ENCODE measurements at regions not wholly inside any gene's neighbourhood (a gene's known extent, or its start where the extent isn't known, plus 50 kb on each side); places are given as distances from the start of the nearest gene placed in this dataset.

DNA sequence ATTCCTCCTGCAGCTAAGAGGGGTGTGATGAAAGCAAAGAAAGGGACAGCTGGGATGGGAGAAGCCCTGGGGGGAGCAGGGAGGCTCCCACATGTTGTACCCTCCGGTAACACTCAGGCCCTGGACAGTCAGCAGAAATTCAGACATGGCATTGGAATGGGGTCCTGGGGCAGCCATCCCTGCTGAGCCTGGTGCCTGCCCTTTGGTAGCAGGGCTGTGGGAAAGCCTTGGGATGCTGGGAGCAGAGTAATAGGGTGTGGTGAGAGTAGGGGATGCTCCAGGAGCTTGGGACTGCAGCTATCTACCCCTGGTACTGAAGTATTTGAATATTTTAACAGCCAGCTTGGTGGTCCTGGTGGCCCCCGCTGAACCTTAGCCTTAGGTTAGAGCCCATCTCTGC, 56.8 kb downstream of the FAM241B start:
- Histone ChIP-seq H3K27ac (no peak overlapping the region), H3K4me3 (ENCODE audit: low read depth, low read length) (no peak overlapping the region), H3K9me3 (ENCODE audit: control insufficient read depth, low read length) (no peaks in the 10 kb centered on the region), H3K79me2 (no peaks in the 10 kb centered on the region), H2AFZ (no peak overlapping the region), H3K36me3 (ENCODE audit: control insufficient read depth, insufficient read depth, low read length) (no peaks in the 10 kb centered on the region), H3K9ac (no peak overlapping the region), H3K4me2 (ENCODE audit: low read length) (no peak overlapping the region), H3K4me1 (no peaks in the 10 kb centered on the region), H3K27me3 (ENCODE audit: control insufficient read depth, insufficient read depth, low read length) (no peaks in the 10 kb centered on the region)
- TF ChIP-seq, protein P1, sequence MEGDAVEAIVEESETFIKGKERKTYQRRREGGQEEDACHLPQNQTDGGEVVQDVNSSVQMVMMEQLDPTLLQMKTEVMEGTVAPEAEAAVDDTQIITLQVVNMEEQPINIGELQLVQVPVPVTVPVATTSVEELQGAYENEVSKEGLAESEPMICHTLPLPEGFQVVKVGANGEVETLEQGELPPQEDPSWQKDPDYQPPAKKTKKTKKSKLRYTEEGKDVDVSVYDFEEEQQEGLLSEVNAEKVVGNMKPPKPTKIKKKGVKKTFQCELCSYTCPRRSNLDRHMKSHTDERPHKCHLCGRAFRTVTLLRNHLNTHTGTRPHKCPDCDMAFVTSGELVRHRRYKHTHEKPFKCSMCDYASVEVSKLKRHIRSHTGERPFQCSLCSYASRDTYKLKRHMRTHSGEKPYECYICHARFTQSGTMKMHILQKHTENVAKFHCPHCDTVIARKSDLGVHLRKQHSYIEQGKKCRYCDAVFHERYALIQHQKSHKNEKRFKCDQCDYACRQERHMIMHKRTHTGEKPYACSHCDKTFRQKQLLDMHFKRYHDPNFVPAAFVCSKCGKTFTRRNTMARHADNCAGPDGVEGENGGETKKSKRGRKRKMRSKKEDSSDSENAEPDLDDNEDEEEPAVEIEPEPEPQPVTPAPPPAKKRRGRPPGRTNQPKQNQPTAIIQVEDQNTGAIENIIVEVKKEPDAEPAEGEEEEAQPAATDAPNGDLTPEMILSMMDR (IDR thresholded peaks at IDR 0.05) = no peak

DNA sequence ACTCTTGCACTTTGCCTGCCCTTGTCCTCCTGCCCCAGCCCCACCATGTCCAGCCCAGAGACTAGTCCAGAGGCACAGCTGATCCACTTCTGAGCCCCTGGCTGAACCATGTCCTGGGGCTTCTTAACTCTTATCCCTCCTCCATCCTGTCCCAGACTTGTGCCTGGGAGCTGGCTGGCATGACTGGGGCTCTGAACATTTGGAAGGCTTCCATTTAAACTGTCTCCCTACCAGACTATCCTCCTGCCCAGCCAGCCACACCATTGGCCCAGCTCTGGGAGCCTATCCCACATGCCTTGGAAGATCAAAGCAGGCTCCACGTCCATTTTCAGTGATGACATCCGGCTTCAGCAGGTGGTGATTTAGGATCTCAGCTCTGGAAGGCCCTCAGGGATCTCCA, 57.4 kb downstream of the FAM241B start:
- Histone ChIP-seq H3K27ac (no peak overlapping the region), H3K9ac (no peak overlapping the region), H3K4me3 (ENCODE audit: low read depth, low read length) (no peak overlapping the region), H3K27me3 (ENCODE audit: control insufficient read depth, insufficient read depth, low read length) (no peaks in the 10 kb centered on the region), H3K9me3 (ENCODE audit: control insufficient read depth, low read length) (no peaks in the 10 kb centered on the region), H3K4me1 (no peaks in the 10 kb centered on the region), H3K4me2 (ENCODE audit: low read length) (no peak overlapping the region), H3K36me3 (ENCODE audit: control insufficient read depth, insufficient read depth, low read length) (no peaks in the 10 kb centered on the region), H2AFZ (no peak overlapping the region), H3K79me2 (no peaks in the 10 kb centered on the region)
- TF ChIP-seq, protein P1 (IDR thresholded peaks at IDR 0.05) = no peak

DNA sequence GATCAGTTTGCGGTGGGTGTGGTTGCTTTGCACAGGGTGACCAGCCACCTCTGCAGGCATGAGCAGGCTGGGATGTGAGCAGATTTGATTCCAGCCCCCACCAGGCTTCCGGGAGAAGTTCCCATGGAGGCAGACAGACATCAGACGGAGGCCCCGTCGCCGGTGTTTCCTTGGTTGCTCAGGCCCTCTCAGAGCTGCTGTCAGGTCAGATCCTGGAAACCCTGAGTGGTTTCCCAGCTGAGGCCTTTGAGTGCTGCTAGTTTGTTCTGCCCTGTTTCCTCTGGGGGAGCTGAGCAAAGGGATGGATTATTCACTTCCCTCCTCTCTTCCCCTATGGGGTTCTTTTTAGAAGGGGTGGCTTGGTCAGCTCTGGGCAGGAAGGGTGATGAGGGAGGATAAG, 62.2 kb downstream of the FAM241B start:
- Histone ChIP-seq H3K79me2 (no peaks in the 10 kb centered on the region), H3K9ac (no peak overlapping the region), H3K36me3 (ENCODE audit: control insufficient read depth, insufficient read depth, low read length) (no peaks in the 10 kb centered on the region), H3K27me3 (ENCODE audit: control insufficient read depth, insufficient read depth, low read length) (no peaks in the 10 kb centered on the region), H2AFZ (no peak overlapping the region), H3K4me3 (ENCODE audit: low read depth, low read length) (no peak overlapping the region), H3K9me3 (ENCODE audit: control insufficient read depth, low read length) (no peaks in the 10 kb centered on the region), H3K4me2 (ENCODE audit: low read length) (no peak overlapping the region), H3K4me1 (no peaks in the 10 kb centered on the region), H3K27ac (no peak overlapping the region)
- TF ChIP-seq, protein P1 (IDR thresholded peaks at IDR 0.05) = no peak

DNA sequence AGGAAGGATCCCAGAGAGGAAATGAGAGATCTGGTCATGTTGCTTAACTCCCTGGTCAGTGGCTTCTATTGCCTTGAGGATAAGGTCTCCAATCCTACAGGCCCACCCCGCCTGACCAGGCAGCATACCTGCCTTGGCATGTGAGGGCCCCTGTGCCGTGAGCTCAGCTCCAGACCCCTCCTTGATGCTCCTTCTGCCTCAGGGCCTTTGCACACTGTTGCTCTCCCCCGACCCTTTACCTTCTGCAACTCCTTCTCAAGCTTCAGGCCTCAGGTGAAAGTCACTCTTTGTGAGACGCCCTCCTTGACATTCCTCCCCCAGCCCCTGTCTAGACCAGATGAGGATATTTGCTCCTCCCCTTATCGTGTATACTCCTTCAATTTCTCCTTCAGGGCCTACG, 62.8 kb downstream of the FAM241B start:
- Histone ChIP-seq H3K4me2 (ENCODE audit: low read length) (no peak overlapping the region), H3K79me2 (no peaks in the 10 kb centered on the region), H2AFZ (no peak overlapping the region), H3K27ac (no peak overlapping the region), H3K4me1 (no peaks in the 10 kb centered on the region), H3K9me3 (ENCODE audit: control insufficient read depth, low read length) (no peaks in the 10 kb centered on the region), H3K27me3 (ENCODE audit: control insufficient read depth, insufficient read depth, low read length) (no peaks in the 10 kb centered on the region), H3K9ac (no peak overlapping the region), H3K4me3 (ENCODE audit: low read depth, low read length) (no peak overlapping the region), H3K36me3 (ENCODE audit: control insufficient read depth, insufficient read depth, low read length) (no peaks in the 10 kb centered on the region)
- TF ChIP-seq, protein P1 (IDR thresholded peaks at IDR 0.05) = no peak

DNA sequence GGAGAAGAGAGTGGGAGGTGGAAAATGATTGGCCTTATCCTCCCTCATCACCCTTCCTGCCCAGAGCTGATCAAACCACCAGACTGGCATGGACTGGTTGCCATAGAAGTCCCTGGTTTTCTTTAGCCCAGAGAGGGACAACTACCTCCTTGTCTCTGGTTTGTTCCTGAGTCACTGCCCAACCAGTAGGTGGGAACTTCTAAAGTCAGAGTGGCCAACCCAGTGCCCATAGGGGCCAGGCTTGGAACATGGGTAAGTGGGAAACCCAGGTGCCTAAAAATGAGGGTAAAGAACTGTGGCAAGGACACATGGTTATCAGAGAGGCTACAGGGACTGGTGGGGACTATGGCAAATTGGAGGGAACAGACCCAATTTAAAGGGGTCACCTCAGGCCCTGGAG, 63.8 kb downstream of the FAM241B start:
- H3K9me3 ChIP-seq (ENCODE audit: control insufficient read depth, low read length) = no peaks in the 10 kb centered on the region
- TF ChIP-seq, protein P1 (IDR thresholded peaks at IDR 0.05) = no peak
- H3K79me2 ChIP-seq = no peaks in the 10 kb centered on the region
- H3K4me3 ChIP-seq (ENCODE audit: low read depth, low read length) = no peak overlapping the region
- no peak overlapping the region for H2AFZ ChIP-seq
- H3K4me1 ChIP-seq = no peaks in the 10 kb centered on the region
- H3K27me3 ChIP-seq (ENCODE audit: control insufficient read depth, insufficient read depth, low read length) = no peaks in the 10 kb centered on the region
- no peak overlapping the region for H3K9ac ChIP-seq
- H3K27ac ChIP-seq = no peak overlapping the region
- H3K36me3 ChIP-seq (ENCODE audit: control insufficient read depth, insufficient read depth, low read length) = no peaks in the 10 kb centered on the region
- no peak overlapping the region for H3K4me2 ChIP-seq (ENCODE audit: low read length)

Measured in parathyroid adenoma (tissue), 2 donors.